ENCODE measurements at regions not wholly inside any gene's neighbourhood (a gene's known extent, or its start where the extent isn't known, plus 50 kb on each side); places are given as distances from the start of the nearest gene placed in this dataset.

- no peak for TF ChIP-seq YY1 (IDR thresholded peaks at IDR 0.05; ENCODE audit: insufficient read depth, insufficient read length)
- no peak for TF ChIP-seq ZNF274 (IDR thresholded peaks at IDR 0.05; ENCODE audit: low read depth, low read length)
Measured at GRCh38 chr5:17964067-17964466, 329.8 kb downstream of the TAF11L14 start.

Data from NT2/D1 (cell line).